GM12865 (cell line): ENCODE measurements at regions not wholly inside any gene's neighbourhood (a gene's known extent, or its start where the extent isn't known, plus 50 kb on each side); places are given as distances from the start of the nearest gene placed in this dataset.

Experiments
- DNase-seq: peaks from one replicate; pipeline ENCODE4 v3.0.0; 2010; ENCODE audit warnings: low read depth
- H3K4me3 ChIP-seq: 2 replicates; pipeline ENCODE4 v1.5.1; 2011; ENCODE audit warnings: mild to moderate bottlenecking, low read depth, low read length, control low read depth
- CTCF ChIP-seq: IDR thresholded peaks from 2 replicates; pipeline ENCODE4 v1.5.1; 2011; ENCODE audit warnings: low read length, control low read depth, low read depth, inconsistent platforms; ENCODE audit not compliant: insufficient read depth; ENCODE audit errors: missing control alignments

- no peak for DNase-seq
- no peak overlapping the region for H3K4me3 ChIP-seq
- no peak for TF ChIP-seq CTCF
These were observed 127.7 kb upstream of the SESN3 start for GRCh38 chr11:95358511-95359340.

- TF ChIP-seq CTCF: no peak
- H3K4me3 ChIP-seq: no peak overlapping the region
- DNase-seq: no peak
These were observed 123.3 kb upstream of the SESN3 start for GRCh38 chr11:95354304-95354703.

- DNase-seq: no peak
- TF ChIP-seq CTCF: no peak
- no peak overlapping the region for H3K4me3 ChIP-seq
These were observed 122.7 kb upstream of the SESN3 start for GRCh38 chr11:95353706-95354105.

GRCh38 chr11:95352733-95353346, 121.8 kb upstream of the SESN3 start:
- DNase-seq: no peak
- no peak for TF ChIP-seq CTCF
- no peak overlapping the region for H3K4me3 ChIP-seq

GRCh38 chr11:95349345-95349942, 118.4 kb upstream of the SESN3 start:
- no peak for DNase-seq
- no peak for TF ChIP-seq CTCF
- no peak overlapping the region for H3K4me3 ChIP-seq

- DNase-seq: no peak
- TF ChIP-seq CTCF: no peak
- no peak overlapping the region for H3K4me3 ChIP-seq
These were observed 115.3 kb upstream of the SESN3 start for GRCh38 chr11:95346265-95346664.

- H3K4me3 ChIP-seq: no peak overlapping the region
- peak; percentile 50 for DNase-seq
- TF ChIP-seq CTCF: no peak
These were observed 114.6 kb upstream of the SESN3 start for GRCh38 chr11:95345651-95346050.
